ENCODE measurements at regions not wholly inside any gene's neighbourhood (a gene's known extent, or its start where the extent isn't known, plus 50 kb on each side); places are given as distances from the start of the nearest gene placed in this dataset.
"Not testable (repeated sequence)": the region's sequence is repeated elsewhere in the genome, so short reads cannot be mapped to it uniquely, and the experiment has no call there.

DNA sequence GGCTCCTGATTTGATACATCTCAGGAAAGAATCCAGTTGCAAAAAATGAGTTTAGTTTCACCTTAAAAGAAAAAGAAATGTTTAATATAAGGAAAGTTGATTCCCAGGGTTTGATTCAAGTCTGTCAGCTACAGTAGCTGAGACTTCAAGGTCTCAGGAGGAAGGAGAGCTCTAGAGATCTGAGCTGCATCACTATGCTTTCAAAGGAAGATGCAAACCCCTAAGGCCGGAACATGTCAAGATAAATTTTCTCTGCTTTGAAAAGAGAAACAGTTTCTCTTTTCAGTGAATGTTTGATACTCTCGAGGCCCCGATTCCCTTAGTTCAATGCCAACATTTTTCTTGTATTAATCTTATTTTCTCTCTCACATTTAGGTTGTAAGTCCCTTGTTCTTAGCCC is 128.6 kb downstream of the RGPD3 start:
- CTCF ChIA-PET = no interaction called here
- H3K27me3 Mint-ChIP-seq (ENCODE audit: low read depth) = no peaks in the 10 kb centered on the region

DNA sequence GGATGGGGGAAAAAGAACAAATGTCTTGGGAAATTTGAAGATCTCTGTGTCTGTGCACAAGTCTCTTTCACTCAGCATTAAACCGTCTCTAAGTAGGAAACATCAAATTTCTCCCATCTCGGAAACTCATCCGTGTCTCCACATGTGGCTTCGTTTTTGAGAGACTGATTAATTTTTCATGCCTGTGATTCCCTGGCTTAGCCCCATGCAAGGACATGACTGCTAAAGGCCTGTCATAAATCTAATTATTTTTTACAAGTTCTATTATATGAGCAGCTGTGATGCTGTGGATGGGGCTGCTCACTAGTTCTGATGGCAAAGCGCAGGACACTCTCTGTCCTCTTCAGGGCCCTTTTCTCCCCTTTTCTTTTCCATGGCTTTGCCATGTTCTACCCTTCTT is 129.1 kb downstream of the RGPD3 start:
- Mint-ChIP-seq H3K4me1 (ENCODE audit: low read depth) (no peaks in the 10 kb centered on the region), H3K36me3 (ENCODE audit: low read depth) (no peaks in the 10 kb centered on the region), H3K4me3 (no peak overlapping the region), H3K9me3 (no peaks in the 10 kb centered on the region), H3K27ac (no peak overlapping the region), H3K27me3 (ENCODE audit: low read depth) (no peaks in the 10 kb centered on the region)
- DNase-seq = no peak
- intact Hi-C loops (cut with micrococcal nuclease) = no loop called here
- CTCF ChIA-PET = no interaction called here

More for the DNA sequence above, 128.6 kb downstream of the RGPD3 start:
- intact Hi-C loops (cut with micrococcal nuclease) = no loop called here
- Mint-ChIP-seq H3K9me3 (no peaks in the 10 kb centered on the region), H3K4me1 (ENCODE audit: low read depth) (no peaks in the 10 kb centered on the region), H3K4me3 (no peak overlapping the region), H3K27ac (no peak overlapping the region), H3K36me3 (ENCODE audit: low read depth) (no peaks in the 10 kb centered on the region)
- no peak for DNase-seq

DNA sequence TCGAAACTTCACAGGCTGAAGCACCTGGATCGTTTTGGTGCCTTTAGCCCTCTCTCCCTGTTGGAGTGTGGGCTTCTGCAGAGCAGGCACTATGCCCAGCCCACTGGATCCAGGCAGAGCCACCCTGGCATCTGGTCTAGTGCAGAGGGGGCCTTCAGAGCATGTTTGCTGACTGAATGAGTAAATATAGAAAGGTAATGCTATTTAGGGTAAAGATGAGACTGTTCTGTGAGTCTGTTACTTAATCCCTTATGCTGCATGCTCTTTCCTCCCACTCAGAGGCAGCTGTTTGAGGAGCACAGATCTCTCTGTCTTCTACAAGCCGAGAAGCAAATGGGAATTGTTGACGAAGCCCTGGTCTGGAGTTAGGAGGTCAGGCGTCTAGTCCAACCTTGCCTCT is 130.2 kb downstream of the RGPD3 start:
- Mint-ChIP-seq H3K27me3 (ENCODE audit: low read depth) (no peaks in the 10 kb centered on the region), H3K4me1 (ENCODE audit: low read depth) (no peaks in the 10 kb centered on the region), H3K4me3 (no peak overlapping the region), H3K36me3 (ENCODE audit: low read depth) (no peaks in the 10 kb centered on the region), H3K27ac (no peak overlapping the region), H3K9me3 (no peaks in the 10 kb centered on the region)
- DNase-seq = no peak
- CTCF ChIA-PET = no interaction called here
- intact Hi-C loops (cut with micrococcal nuclease) = no loop called here

DNA sequence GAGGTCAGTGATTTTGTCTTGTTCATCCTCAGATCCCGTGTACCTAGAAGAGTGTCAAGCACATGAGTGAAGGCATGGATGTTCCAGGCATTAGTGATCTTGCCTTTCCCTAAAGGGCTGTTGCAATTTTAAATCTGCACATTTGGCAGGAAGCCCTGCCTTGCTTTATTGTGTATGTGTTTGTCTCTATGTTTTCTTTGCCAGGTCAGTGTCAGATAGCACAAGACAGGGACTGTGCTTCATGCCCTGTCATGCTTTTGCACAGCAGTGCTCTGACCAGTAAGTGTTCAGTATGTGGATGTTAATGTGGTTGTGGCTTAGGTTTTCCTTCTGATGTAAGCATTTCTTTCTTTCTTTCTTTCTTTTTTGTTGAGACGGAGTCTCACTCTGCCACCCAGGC is 131.5 kb downstream of the RGPD3 start:
- Mint-ChIP-seq H3K4me3 (no peak overlapping the region), H3K9me3 (no peaks in the 10 kb centered on the region), H3K27ac (no peak overlapping the region), H3K36me3 (ENCODE audit: low read depth) (no peaks in the 10 kb centered on the region), H3K4me1 (ENCODE audit: low read depth) (peaks cover 6% of the 10 kb centered on the region), H3K27me3 (ENCODE audit: low read depth) (no peaks in the 10 kb centered on the region)
- CTCF ChIA-PET = no interaction called here
- no peak for DNase-seq
- intact Hi-C loops (cut with micrococcal nuclease) = no loop called here

DNA sequence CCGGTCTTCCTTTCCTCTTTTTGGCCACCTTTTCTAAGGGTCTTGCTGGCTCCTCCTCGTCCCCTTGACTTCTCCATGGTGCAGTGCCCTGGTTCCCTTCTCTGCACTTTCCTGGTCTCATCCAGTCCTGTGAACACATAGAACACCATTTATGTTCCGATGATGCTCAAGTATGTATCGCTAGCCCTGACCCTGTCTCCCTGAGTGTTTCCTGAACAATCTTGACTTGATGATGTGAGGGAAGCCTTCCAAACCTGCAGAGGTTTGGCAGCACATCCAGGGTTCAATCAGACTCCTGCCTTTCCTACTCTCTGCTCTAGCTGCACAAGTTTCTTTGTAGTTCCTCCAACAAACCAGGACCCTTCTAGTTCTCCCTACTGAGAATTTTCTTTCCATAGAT is 132.1 kb downstream of the RGPD3 start:
- CTCF ChIA-PET = no interaction called here
- Mint-ChIP-seq H3K27me3 (ENCODE audit: low read depth) (no peaks in the 10 kb centered on the region), H3K9me3 (no peaks in the 10 kb centered on the region), H3K4me3 (no peak overlapping the region), H3K27ac (no peak overlapping the region), H3K4me1 (ENCODE audit: low read depth) (peaks cover 7% of the 10 kb centered on the region), H3K36me3 (ENCODE audit: low read depth) (no peaks in the 10 kb centered on the region)
- intact Hi-C loops (cut with micrococcal nuclease) = no loop called here
- no peak for DNase-seq

DNA sequence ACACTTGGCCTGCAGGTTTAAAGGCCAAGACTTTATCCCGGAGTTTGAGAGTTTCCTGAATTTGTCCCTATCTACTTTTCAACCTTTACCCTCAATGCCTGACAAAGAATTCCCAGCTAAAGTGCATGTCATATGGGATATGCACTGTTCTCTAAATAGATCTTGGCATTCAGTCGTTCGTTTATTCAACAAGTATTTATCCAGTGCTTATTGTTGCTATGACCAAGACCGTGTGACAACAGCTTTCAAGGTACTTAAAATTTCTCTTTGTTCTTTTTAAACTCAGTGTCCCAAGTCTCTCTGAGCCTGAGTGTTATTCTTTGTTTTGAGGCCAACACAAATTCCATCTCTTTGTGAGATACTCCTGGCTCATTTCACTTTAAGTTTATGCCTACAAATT is 133.4 kb downstream of the RGPD3 start:
- no peak overlapping the region for H3K4me3 Mint-ChIP-seq
- H3K27ac Mint-ChIP-seq = no peak overlapping the region
- H3K9me3 Mint-ChIP-seq = no peaks in the 10 kb centered on the region
- intact Hi-C loops (cut with micrococcal nuclease) = no loop called here
- no peaks in the 10 kb centered on the region for H3K36me3 Mint-ChIP-seq (ENCODE audit: low read depth)
- H3K4me1 Mint-ChIP-seq (ENCODE audit: low read depth) = peaks cover 7% of the 10 kb centered on the region
- no peaks in the 10 kb centered on the region for H3K27me3 Mint-ChIP-seq (ENCODE audit: low read depth)
- CTCF ChIA-PET = interaction anchor here (1.0 kb wide), 1 partner anchor 11 kb away, joined by 3 read pairs; no protein-coding TSS in a partner anchor
- DNase-seq = no peak

DNA sequence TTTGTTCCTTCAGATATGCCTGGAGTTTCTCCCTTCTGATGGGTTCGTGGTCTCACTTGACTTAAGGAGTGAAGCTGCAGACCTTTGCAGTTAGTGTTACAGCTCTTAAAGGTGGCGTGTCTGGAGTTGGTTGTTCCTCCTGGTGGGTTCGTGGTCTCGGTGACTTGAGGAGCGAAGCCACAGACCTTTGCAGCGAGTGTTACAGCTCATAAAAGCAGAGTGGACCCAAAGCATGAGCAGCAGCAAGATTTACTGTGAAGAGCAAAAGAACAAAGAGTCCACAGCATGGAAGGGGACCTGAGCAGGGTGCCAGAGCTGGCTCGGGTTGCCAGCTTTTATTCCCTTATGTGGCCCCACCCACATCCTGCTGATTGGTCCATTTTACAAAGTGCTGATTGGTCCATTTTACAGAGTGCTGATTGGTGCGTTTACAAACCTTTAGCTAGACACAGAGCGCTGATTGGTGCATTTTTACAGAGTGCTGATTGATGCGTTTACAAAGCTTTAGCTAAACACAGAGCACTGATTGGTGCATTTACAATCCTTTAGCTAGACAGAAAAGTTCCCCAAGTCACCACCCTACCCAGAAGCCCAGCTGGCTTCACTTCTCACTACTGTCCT is 134.8 kb downstream of the RGPD3 start:
- H3K4me3 Mint-ChIP-seq; intact Hi-C loops (cut with micrococcal nuclease); H3K27me3 Mint-ChIP-seq (ENCODE audit: low read depth); H3K36me3 Mint-ChIP-seq (ENCODE audit: low read depth); H3K27ac Mint-ChIP-seq; H3K9me3 Mint-ChIP-seq; DNase-seq; H3K4me1 Mint-ChIP-seq (ENCODE audit: low read depth): not testable (repeated sequence)
- CTCF ChIA-PET = interaction anchor here (0.6 kb wide), 2 partner anchors 85 to 256 kb away, joined by 3 read pairs; no protein-coding TSS in a partner anchor

DNA sequence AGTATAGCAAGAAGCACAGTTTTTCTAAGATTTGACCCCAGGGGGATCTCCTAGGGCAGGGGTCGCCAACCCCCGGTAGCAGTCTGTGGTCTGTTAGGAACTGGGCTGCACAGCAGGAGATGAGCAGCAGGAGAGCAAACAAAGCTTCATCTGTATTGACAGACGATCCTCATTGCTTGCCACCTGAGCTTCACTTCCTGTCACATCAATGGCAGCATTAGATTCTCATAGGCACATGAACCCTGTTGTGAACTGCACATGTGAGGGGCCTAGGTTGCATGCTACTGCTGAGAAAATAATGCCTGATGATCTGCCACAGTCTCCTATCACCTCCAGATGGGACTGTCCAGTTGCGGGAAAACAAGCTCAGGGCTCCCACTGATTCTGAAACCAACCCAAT is 136.2 kb downstream of the RGPD3 start:
- no peak for DNase-seq
- no peaks in the 10 kb centered on the region for H3K9me3 Mint-ChIP-seq
- CTCF ChIA-PET = interaction anchor here (0.6 to 1.2 kb wide), 2 partner anchors 11 to 12 kb away, joined by 4 read pairs; no protein-coding TSS in a partner anchor
- H3K4me1 Mint-ChIP-seq (ENCODE audit: low read depth) = peaks cover 7% of the 10 kb centered on the region
- no peaks in the 10 kb centered on the region for H3K36me3 Mint-ChIP-seq (ENCODE audit: low read depth)
- H3K27me3 Mint-ChIP-seq (ENCODE audit: low read depth) = no peaks in the 10 kb centered on the region
- H3K27ac Mint-ChIP-seq = no peak overlapping the region
- H3K4me3 Mint-ChIP-seq = no peak overlapping the region
- intact Hi-C loops (cut with micrococcal nuclease) = no loop called here

DNA sequence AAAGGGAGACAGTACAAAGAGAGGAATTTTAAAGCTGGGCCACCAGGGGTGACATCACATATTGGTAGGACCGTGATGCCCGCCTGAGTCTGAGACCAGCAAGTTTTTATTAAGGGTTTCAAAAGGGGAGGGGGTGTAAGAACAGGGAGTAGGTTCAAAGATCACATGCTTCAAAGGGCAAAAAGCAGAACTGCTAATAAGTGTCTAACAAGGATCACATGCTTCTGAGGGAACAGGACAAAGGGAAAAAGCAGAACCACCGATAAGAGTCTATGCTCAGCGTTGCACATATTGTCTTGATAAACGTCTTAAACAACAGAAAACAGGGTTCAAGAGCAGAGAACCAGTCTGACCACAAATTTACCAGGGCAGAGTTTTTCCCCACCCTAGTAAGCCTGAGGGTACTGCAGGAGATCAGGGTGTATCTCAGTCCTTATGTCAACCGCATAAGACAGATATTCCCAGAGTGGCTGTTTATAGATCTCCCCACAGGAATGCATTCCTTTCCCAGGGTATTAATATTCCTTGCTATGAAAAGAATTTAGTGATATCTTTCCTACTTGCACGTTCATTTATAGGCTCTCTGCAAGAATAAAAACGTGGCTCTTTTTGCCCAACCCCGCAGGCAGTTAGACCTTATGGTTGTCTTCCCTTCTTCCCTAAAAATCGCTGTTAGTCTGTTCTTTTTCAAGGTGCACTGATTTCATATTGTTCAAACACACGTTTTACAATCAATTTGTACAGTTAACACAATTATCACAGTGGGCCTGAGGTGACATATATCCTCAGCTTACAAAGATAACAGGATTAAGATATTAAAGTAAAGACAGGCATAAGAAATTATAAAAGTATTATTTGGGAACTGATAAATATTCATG is 136.5 kb upstream of the UXS1 start:
- H3K27me3 Mint-ChIP-seq (ENCODE audit: low read depth); intact Hi-C loops (cut with micrococcal nuclease); H3K4me3 Mint-ChIP-seq; H3K27ac Mint-ChIP-seq; H3K36me3 Mint-ChIP-seq (ENCODE audit: low read depth); H3K4me1 Mint-ChIP-seq (ENCODE audit: low read depth); CTCF ChIA-PET; H3K9me3 Mint-ChIP-seq; DNase-seq: not testable (repeated sequence)

DNA sequence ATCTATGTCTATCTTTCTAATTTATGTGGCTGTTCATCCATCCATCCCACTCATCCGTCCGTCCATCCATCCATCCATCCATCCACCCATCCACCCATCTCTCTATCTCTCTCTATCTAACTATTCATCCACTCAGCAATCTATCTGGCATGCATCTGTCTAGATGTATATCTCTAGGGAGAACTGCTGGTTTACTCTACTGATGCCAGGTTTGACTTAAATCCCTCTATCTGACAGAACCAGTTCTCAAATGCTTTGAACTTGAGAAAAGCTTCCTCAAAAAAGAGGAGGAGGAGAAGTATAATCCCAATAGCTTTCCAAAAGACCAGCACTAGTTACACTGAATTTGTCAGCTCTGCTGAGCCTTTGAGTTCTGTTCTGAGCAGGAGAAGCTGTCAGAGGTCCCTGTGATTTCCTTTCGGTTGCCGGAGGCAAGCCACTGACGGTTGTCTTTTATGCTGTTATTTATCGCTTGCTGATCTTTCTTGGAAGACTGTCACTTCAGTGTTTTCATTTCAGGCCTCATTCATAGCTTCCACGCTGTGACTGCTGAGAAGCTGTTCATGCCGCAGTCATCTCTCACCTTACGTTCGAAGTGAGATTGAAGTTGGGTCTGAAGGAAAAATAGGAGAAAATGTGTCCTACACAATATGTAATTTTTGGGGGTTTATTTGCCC is 129.4 kb upstream of the UXS1 start:
- intact Hi-C loops (cut with micrococcal nuclease) = no loop called here
- no peak for DNase-seq
- H3K4me1 Mint-ChIP-seq (ENCODE audit: low read depth) = no peaks in the 10 kb centered on the region
- CTCF ChIA-PET = no interaction called here
- no peak overlapping the region for H3K4me3 Mint-ChIP-seq
- H3K27me3 Mint-ChIP-seq (ENCODE audit: low read depth) = no peaks in the 10 kb centered on the region
- H3K9me3 Mint-ChIP-seq = no peaks in the 10 kb centered on the region
- no peak overlapping the region for H3K27ac Mint-ChIP-seq
- H3K36me3 Mint-ChIP-seq (ENCODE audit: low read depth) = no peaks in the 10 kb centered on the region

DNA sequence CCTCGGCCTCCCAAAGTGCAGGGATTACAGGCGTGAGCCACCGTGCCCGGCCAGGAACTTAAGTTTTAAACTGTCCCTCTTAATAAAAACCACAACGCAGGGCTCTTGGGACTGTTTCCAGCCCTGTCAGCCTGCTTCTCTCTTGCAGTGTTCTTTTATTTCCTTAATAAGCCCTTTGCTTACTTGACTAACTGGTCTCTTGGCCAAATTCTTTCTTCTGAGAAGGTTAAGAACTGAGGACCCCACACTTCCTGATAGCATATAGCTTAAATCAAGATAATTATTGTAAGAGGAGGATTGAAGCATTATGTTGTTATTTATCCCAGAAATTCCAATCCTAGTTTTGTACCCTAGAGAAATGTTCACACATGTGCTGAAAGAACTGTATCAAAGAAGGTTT is 128.2 kb upstream of the UXS1 start:
- Mint-ChIP-seq H3K9me3 (no peaks in the 10 kb centered on the region), H3K4me1 (ENCODE audit: low read depth) (no peaks in the 10 kb centered on the region), H3K27me3 (ENCODE audit: low read depth) (no peaks in the 10 kb centered on the region), H3K27ac (no peak overlapping the region), H3K4me3 (no peak overlapping the region), H3K36me3 (ENCODE audit: low read depth) (no peaks in the 10 kb centered on the region)
- CTCF ChIA-PET = no interaction called here
- intact Hi-C loops (cut with micrococcal nuclease) = no loop called here
- DNase-seq = no peak

DNA sequence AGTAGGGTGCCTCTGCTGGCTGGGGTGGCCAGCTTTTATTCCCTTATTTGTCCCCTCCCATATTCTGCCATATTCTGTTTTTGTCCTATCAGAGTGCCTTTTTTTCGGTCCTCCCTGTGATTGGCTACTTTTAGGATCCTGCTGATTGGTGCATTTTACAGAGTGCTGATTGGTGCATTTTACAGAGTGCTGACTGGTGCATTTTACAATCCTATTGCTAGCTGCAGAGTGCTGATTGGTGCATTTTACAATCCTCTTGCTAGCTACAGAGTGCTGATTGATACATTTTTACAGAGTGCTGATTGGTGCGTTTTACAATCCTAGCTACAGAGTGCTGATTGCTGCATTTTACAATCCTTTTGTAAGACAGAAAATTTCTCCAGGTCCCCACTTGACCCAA is 126.3 kb upstream of the UXS1 start:
- DNase-seq; H3K27ac Mint-ChIP-seq; H3K36me3 Mint-ChIP-seq (ENCODE audit: low read depth); H3K27me3 Mint-ChIP-seq (ENCODE audit: low read depth); H3K4me3 Mint-ChIP-seq; H3K4me1 Mint-ChIP-seq (ENCODE audit: low read depth); intact Hi-C loops (cut with micrococcal nuclease); H3K9me3 Mint-ChIP-seq: not testable (repeated sequence)
- CTCF ChIA-PET = interaction anchor here (0.9 kb wide), 1 partner anchor 12 kb away, joined by 4 read pairs; no protein-coding TSS in a partner anchor

DNA sequence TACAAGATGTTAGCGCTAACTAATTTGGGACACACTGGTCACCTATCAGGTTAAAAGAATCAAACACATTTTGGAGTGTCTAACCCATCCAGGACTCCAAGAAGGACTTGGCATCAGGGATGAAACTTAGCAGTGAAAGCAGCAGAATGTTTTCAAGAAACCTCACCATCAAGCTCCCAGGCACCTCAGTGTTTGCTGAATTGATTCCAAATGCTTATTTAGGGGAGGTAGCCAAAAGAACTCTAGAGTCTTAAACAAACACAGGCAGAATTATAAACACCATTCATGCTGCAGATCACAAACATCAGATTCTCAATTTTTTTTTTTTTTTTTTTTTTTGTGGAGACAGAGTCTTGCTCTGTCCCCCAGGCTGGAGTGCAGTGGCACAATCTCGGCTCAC is 122.8 kb upstream of the UXS1 start:
- Mint-ChIP-seq H3K27me3 (ENCODE audit: low read depth) (no peaks in the 10 kb centered on the region), H3K9me3 (no peaks in the 10 kb centered on the region), H3K27ac (no peak overlapping the region), H3K4me1 (ENCODE audit: low read depth) (peaks cover 6% of the 10 kb centered on the region), H3K4me3 (no peak overlapping the region), H3K36me3 (ENCODE audit: low read depth) (no peaks in the 10 kb centered on the region)
- CTCF ChIA-PET = no interaction called here
- DNase-seq = no peak
- intact Hi-C loops (cut with micrococcal nuclease) = no loop called here
